ELF-1 (cell line): ENCODE measurements at regions not wholly inside any gene's neighbourhood (a gene's known extent, or its start where the extent isn't known, plus 50 kb on each side); places are given as distances from the start of the nearest gene placed in this dataset.
A peak's percentile ranks its signal among the peaks of the same experiment; 100 is the strongest.

Source experiments
- DNase-seq: peaks from one replicate; pipeline ENCODE4 v3.0.0-alpha.2; 2016; ENCODE audit warnings: low read depth, low spot score

- DNase-seq, result no peak
Measured at GRCh38 chr5:133769842-133770241, 157.5 kb upstream of the FSTL4 start.

GRCh38 chr5:133763744-133764143 lies 151.4 kb upstream of the FSTL4 start:
- DNase-seq, result no peak

GRCh38 chr5:133761632-133762031 lies 149.3 kb upstream of the FSTL4 start:
- DNase-seq, result no peak

GRCh38 chr5:133760532-133760931 lies 148.2 kb upstream of the FSTL4 start:
- no peak for DNase-seq

GRCh38 chr5:133758641-133759040 lies 146.3 kb upstream of the FSTL4 start:
- no peak for DNase-seq

GRCh38 chr5:133757396-133757945 lies 145.1 kb upstream of the FSTL4 start:
- DNase-seq, result no peak

- DNase-seq, result no peak
Measured at GRCh38 chr5:133756756-133757155, 144.4 kb upstream of the FSTL4 start.

- DNase-seq, result no peak
Measured at GRCh38 chr5:133756036-133756435, 143.7 kb upstream of the FSTL4 start.

GRCh38 chr5:133754575-133755169 lies 142.3 kb upstream of the FSTL4 start:
- peak; percentile 49 for DNase-seq

GRCh38 chr5:133753856-133754255 lies 141.5 kb upstream of the FSTL4 start:
- DNase-seq, result no peak

- DNase-seq, result no peak
Measured at GRCh38 chr5:133751846-133752245, 139.5 kb upstream of the FSTL4 start.

- no peak for DNase-seq
Measured at GRCh38 chr5:133751421-133751820, 139.1 kb upstream of the FSTL4 start.

- no peak for DNase-seq
Measured at GRCh38 chr5:133750856-133751255, 138.5 kb upstream of the FSTL4 start.

GRCh38 chr5:133750356-133750755 lies 138.0 kb upstream of the FSTL4 start:
- DNase-seq, result no peak

GRCh38 chr5:133749331-133749985 lies 137.1 kb upstream of the FSTL4 start:
- no peak for DNase-seq

- DNase-seq, result peak; percentile 13
Measured at GRCh38 chr5:133746834-133747233, 134.5 kb upstream of the FSTL4 start.

- peak; percentile 10 for DNase-seq
Measured at GRCh38 chr5:133744960-133745308, 132.6 kb upstream of the FSTL4 start.

- no peak for DNase-seq
Measured at GRCh38 chr5:133744051-133744959, 132.0 kb upstream of the FSTL4 start.

- DNase-seq, result no peak
Measured at GRCh38 chr5:133742431-133742988, 130.2 kb upstream of the FSTL4 start.

GRCh38 chr5:133741818-133742355 lies 129.5 kb upstream of the FSTL4 start:
- DNase-seq, result no peak

- no peak for DNase-seq
Measured at GRCh38 chr5:133741396-133741795, 129.1 kb upstream of the FSTL4 start.
